ENCODE measurements at regions not wholly inside any gene's neighbourhood (a gene's known extent, or its start where the extent isn't known, plus 50 kb on each side); places are given as distances from the start of the nearest gene placed in this dataset.

DNA sequence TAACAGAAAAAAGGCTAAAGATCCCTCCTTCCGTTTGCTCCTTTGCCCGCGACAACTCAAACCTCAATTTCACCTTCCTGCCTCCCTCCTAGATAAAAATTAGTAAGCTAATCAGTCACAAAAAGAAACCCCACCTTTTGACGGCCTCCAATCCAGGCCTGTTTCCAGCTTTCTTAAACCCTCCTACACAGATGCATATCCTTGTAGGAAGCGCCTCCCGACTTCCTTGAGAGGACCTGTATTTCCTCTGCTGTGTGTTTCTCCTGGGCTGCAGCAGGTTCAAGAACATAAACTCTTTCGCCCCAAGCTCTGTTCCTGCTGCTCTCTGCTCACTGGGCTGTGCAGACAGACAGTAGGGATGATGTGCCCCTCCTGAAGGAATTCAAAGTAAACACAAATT is 168.8 kb downstream of the CYYR1 start:
- no peak overlapping the region for H2AFZ ChIP-seq (ENCODE audit: low read length)
- TF ChIP-seq, protein P1, sequence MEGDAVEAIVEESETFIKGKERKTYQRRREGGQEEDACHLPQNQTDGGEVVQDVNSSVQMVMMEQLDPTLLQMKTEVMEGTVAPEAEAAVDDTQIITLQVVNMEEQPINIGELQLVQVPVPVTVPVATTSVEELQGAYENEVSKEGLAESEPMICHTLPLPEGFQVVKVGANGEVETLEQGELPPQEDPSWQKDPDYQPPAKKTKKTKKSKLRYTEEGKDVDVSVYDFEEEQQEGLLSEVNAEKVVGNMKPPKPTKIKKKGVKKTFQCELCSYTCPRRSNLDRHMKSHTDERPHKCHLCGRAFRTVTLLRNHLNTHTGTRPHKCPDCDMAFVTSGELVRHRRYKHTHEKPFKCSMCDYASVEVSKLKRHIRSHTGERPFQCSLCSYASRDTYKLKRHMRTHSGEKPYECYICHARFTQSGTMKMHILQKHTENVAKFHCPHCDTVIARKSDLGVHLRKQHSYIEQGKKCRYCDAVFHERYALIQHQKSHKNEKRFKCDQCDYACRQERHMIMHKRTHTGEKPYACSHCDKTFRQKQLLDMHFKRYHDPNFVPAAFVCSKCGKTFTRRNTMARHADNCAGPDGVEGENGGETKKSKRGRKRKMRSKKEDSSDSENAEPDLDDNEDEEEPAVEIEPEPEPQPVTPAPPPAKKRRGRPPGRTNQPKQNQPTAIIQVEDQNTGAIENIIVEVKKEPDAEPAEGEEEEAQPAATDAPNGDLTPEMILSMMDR (conservative IDR thresholded peaks at IDR 0.05; ENCODE audit: low read length) = no peak
- TF ChIP-seq EZH2phosphoT487 (IDR thresholded peaks at IDR 0.05; ENCODE audit: borderline replicate concordance, low read depth, low read length) = no peak
- H3K4me3 ChIP-seq (ENCODE audit: low read depth, low read length, poor library complexity, severe bottlenecking) = no peak overlapping the region
- H3K9me3 ChIP-seq (ENCODE audit: low read length) = 0 out of 2 replicates have a peak, but pooled peaks cover 4% of the 10 kb centered on the region
- no peaks in the 10 kb centered on the region for H3K4me1 ChIP-seq (ENCODE audit: insufficient read depth, low read length, poor library complexity, severe bottlenecking)
- no peak for DNase-seq (ENCODE audit: low spot score)
- CTCF ChIA-PET (ENCODE audit: unreplicated experiment) = no interaction called here
- no peaks in the 10 kb centered on the region for H3K9me2 ChIP-seq (ENCODE audit: insufficient read depth, low read length)
- no TSS peak for BruUV-seq (replicated peaks)
- no peak overlapping the region for H3K27ac ChIP-seq (ENCODE audit: low read depth, low read length, poor library complexity, severe bottlenecking)
- no peaks in the 10 kb centered on the region for H4K20me1 ChIP-seq (ENCODE audit: insufficient read depth, low read length)
- no peak overlapping the region for H3K4me2 ChIP-seq (ENCODE audit: low read length)
- no peaks in the 10 kb centered on the region for H3K79me2 ChIP-seq (ENCODE audit: insufficient read depth, low read depth, low read length)
- H3K36me3 ChIP-seq (ENCODE audit: insufficient read depth, low read length) = no peaks in the 10 kb centered on the region
- intact Hi-C loops (cut with micrococcal nuclease; ENCODE audit: unreplicated experiment) = no loop called here
- POLR2A ChIA-PET = interaction anchor here (0.6 kb wide), 1 partner anchor 172 kb away, joined by 3 read pairs; no protein-coding TSS in a partner anchor

DNA sequence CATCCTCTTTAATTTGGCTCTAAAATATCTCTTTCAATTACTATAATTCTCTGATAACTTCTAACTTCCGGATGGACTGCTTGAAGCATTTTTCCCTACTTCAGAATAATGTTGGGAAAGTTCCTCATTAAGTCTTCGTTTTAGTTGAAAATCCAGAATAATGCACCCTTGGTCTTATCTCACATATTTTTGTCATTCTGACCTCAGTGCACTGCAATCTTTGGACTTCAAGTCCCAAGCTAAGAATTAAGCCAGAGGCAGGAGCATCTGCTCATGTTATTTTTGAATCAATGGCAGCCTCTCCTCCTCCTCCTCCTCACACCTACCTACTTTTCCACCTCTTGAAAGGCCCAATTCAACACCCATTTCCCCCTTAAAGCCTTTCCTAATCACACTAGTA is 169.8 kb downstream of the CYYR1 start:
- no peak overlapping the region for H3K4me3 ChIP-seq (ENCODE audit: low read depth, low read length, poor library complexity, severe bottlenecking)
- ChIA-PET CTCF (ENCODE audit: unreplicated experiment) (no interaction called here), POLR2A (no interaction called here)
- TF ChIP-seq, protein P1 (conservative IDR thresholded peaks at IDR 0.05; ENCODE audit: low read length) = no peak
- no peak for TF ChIP-seq EZH2phosphoT487 (IDR thresholded peaks at IDR 0.05; ENCODE audit: borderline replicate concordance, low read depth, low read length)
- H4K20me1 ChIP-seq (ENCODE audit: insufficient read depth, low read length) = no peaks in the 10 kb centered on the region
- DNase-seq (ENCODE audit: low spot score) = no peak
- H3K4me2 ChIP-seq (ENCODE audit: low read length) = no peak overlapping the region
- intact Hi-C loops (cut with micrococcal nuclease; ENCODE audit: unreplicated experiment) = no loop called here
- H2AFZ ChIP-seq (ENCODE audit: low read length) = no peak overlapping the region
- 0 out of 2 replicates have a peak, but pooled peaks cover 4% of the 10 kb centered on the region for H3K9me3 ChIP-seq (ENCODE audit: low read length)
- no peaks in the 10 kb centered on the region for H3K9me2 ChIP-seq (ENCODE audit: insufficient read depth, low read length)
- BruUV-seq (replicated peaks) = no TSS peak
- H3K4me1 ChIP-seq (ENCODE audit: insufficient read depth, low read length, poor library complexity, severe bottlenecking) = no peaks in the 10 kb centered on the region
- no peak overlapping the region for H3K27ac ChIP-seq (ENCODE audit: low read depth, low read length, poor library complexity, severe bottlenecking)
- H3K79me2 ChIP-seq (ENCODE audit: insufficient read depth, low read depth, low read length) = no peaks in the 10 kb centered on the region
- H3K36me3 ChIP-seq (ENCODE audit: insufficient read depth, low read length) = no peaks in the 10 kb centered on the region

DNA sequence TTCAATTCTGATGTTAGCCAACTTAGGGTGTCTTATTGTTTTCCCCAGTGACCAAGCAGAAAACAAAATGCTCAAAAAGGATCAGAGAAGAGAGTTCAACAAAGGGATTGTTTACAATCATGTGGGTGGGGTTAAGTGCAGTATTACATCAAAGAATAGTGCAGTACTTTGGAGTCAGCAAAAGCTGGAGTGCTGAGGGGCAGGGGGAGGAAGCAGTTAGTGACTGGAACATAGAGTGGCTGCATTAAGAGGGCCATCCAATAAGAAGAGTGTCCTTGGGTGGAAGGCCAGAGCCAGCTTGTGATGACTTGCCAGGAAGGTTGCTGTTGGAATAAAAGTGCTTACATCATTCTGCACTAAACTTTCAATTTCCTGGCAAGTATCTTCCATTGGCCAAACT is 175.5 kb downstream of the CYYR1 start:
- no peaks in the 10 kb centered on the region for H3K4me1 ChIP-seq (ENCODE audit: insufficient read depth, low read length, poor library complexity, severe bottlenecking)
- POLR2A ChIA-PET = no interaction called here
- TF ChIP-seq, protein P1 (conservative IDR thresholded peaks at IDR 0.05; ENCODE audit: low read length) = no peak
- no peak for TF ChIP-seq EZH2phosphoT487 (IDR thresholded peaks at IDR 0.05; ENCODE audit: borderline replicate concordance, low read depth, low read length)
- BruUV-seq (replicated peaks) = no TSS peak
- no peaks in the 10 kb centered on the region for H4K20me1 ChIP-seq (ENCODE audit: insufficient read depth, low read length)
- DNase-seq (ENCODE audit: low spot score) = no peak
- H3K4me2 ChIP-seq (ENCODE audit: low read length) = no peak overlapping the region
- H3K9me3 ChIP-seq (ENCODE audit: low read length) = 0 out of 2 replicates have a peak, but pooled peaks cover 4% of the 10 kb centered on the region
- CTCF ChIA-PET (ENCODE audit: unreplicated experiment) = no interaction called here
- H3K79me2 ChIP-seq (ENCODE audit: insufficient read depth, low read depth, low read length) = no peaks in the 10 kb centered on the region
- no peaks in the 10 kb centered on the region for H3K36me3 ChIP-seq (ENCODE audit: insufficient read depth, low read length)
- intact Hi-C loops (cut with micrococcal nuclease; ENCODE audit: unreplicated experiment) = no loop called here
- no peaks in the 10 kb centered on the region for H3K9me2 ChIP-seq (ENCODE audit: insufficient read depth, low read length)
- H2AFZ ChIP-seq (ENCODE audit: low read length) = no peak overlapping the region
- no peak overlapping the region for H3K4me3 ChIP-seq (ENCODE audit: low read depth, low read length, poor library complexity, severe bottlenecking)
- H3K27ac ChIP-seq (ENCODE audit: low read depth, low read length, poor library complexity, severe bottlenecking) = no peak overlapping the region
